GM12878 (cell line): ENCODE measurements at regions not wholly inside any gene's neighbourhood (a gene's known extent, or its start where the extent isn't known, plus 50 kb on each side); places are given as distances from the start of the nearest gene placed in this dataset.

Experiments
- ATAC-seq: fragments of 200-7000 bp; cut with Tn5 transposase; 3 replicates; pipeline ENCODE4 v1.9.1; 2020; ENCODE audit warnings: mild to moderate bottlenecking, moderate library complexity
- BruUV-seq: library from RNA; stranded (reverse); fragments of 400-500 nt; replicated peaks from 2 replicates; lab custom pipeline; 2021; lab: Mats Ljungman, UMichigan
- CTCF ChIA-PET: fragments of 300-600 bp; sonication (Branson Sonifier 250); formaldehyde crosslinking; extraction: SDS; loops from one replicate; lab custom pipeline; 2021; ENCODE audit warnings: inconsistent platforms; lab: Yijun Ruan, JAX
- POLR2A ChIA-PET: fragments of 350-600 bp; formaldehyde crosslinking; extraction: SDS; loops from one replicate; lab custom pipeline; 2021; ENCODE audit warnings: inconsistent platforms; lab: Charles Lee
- RAD21 ChIA-PET: fragments of 300-600 bp; sonication (Branson Sonifier 250); formaldehyde crosslinking; loops from one replicate; lab custom pipeline; 2023; ENCODE audit warnings: antibody characterized with exemption; ENCODE audit not compliant: unreplicated experiment; lab: Charles Lee
- SMC1A ChIA-PET: fragments of 300-600 bp; sonication (Branson Sonifier 250); formaldehyde crosslinking; loops from one replicate; lab custom pipeline; 2023; ENCODE audit not compliant: unreplicated experiment, uncharacterized antibody; lab: Charles Lee
- DNase-seq: peaks from one replicate; pipeline ENCODE4 v3.0.0-alpha.2; 2011; ENCODE audit warnings: low read depth, low spot score
- FAIRE-seq: peaks from 3 replicates; lab custom pipeline; 2011; peaks lifted over from hg19 to GRCh38; lab: Jason Lieb, UNC
- H2AFZ ChIP-seq: 2 replicates; pipeline ENCODE4 v1.6.0; 2011; ENCODE audit warnings: low read depth, low read length, control low read depth; ENCODE audit not compliant: control insufficient read depth
- H3K27ac ChIP-seq: 2 replicates; pipeline ENCODE4 v1.5.1; 2011; ENCODE audit warnings: control low read depth; ENCODE audit not compliant: control insufficient read depth, insufficient read depth
- H3K27me3 ChIP-seq, 2 experiments: replicated peaks in 1 of 2; 2 replicates each; pipeline versions ENCODE4 v1.6.0 to v1.6.1; 2011; ENCODE audit warnings: low read length in 1 of 2; ENCODE audit not compliant: control insufficient read depth in 2 of 2, insufficient read depth in 2 of 2
- H3K36me3 ChIP-seq, 2 experiments: 2 replicates each; pipeline ENCODE4 v1.5.1; 2011; ENCODE audit warnings: low read length in 1 of 2; ENCODE audit not compliant: control insufficient read depth in 2 of 2, insufficient read depth in 2 of 2
- H3K4me1 ChIP-seq: 2 replicates; pipeline ENCODE4 v1.6.1; 2011; ENCODE audit warnings: mild to moderate bottlenecking, low read length, moderate library complexity, mixed read lengths; ENCODE audit not compliant: control insufficient read depth, insufficient read depth
- H3K4me2 ChIP-seq: 2 replicates; pipeline ENCODE4 v1.6.0; 2011; ENCODE audit warnings: control low read depth; ENCODE audit not compliant: control insufficient read depth, insufficient read depth
- H3K4me3 ChIP-seq: fragments of 200-600 bp; sonication (generic); 2 replicates; pipeline ENCODE4 v1.5.1; 2016
- H3K79me2 ChIP-seq: 2 replicates; pipeline ENCODE4 v1.6.0; 2011; ENCODE audit warnings: low read length; ENCODE audit not compliant: control insufficient read depth, insufficient read depth
- H3K9ac ChIP-seq: 2 replicates; pipeline ENCODE4 v1.8.0; 2011; ENCODE audit warnings: low read length, control low read depth, mixed read lengths; ENCODE audit not compliant: control insufficient read depth, insufficient read depth
- H3K9me3 ChIP-seq: replicated peaks from 3 replicates; pipeline ENCODE4 v1.5.1; 2011; ENCODE audit warnings: mild to moderate bottlenecking, low read length; ENCODE audit not compliant: control insufficient read depth, insufficient read depth
- H4K20me1 ChIP-seq: 2 replicates; pipeline ENCODE4 v1.6.0; 2011; ENCODE audit not compliant: control insufficient read depth, insufficient read depth
- CHD1 ChIP-seq: IDR thresholded peaks from 2 replicates; pipeline ENCODE4 v1.6.1; 2012; ENCODE audit warnings: low read depth, low read length, improper control_type of control experiment
- JUNB ChIP-seq: IDR thresholded peaks from 2 replicates; pipeline ENCODE4 v1.6.1; 2016; ENCODE audit warnings: antibody characterized with exemption, mild to moderate bottlenecking
- NFYB ChIP-seq: IDR thresholded peaks from 2 replicates; pipeline ENCODE4 v1.6.1; 2011; ENCODE audit warnings: low read depth, mild to moderate bottlenecking, low read length, improper control_type of control experiment, moderate library complexity; ENCODE audit not compliant: insufficient read depth
- NR2C2 ChIP-seq: IDR thresholded peaks from 2 replicates; pipeline ENCODE4 v1.6.1; 2011; ENCODE audit warnings: borderline replicate concordance, low read depth; ENCODE audit not compliant: control insufficient read depth, insufficient read length
- RAD21 ChIP-seq: IDR thresholded peaks from 2 replicates; pipeline ENCODE4 v1.6.1; 2011; ENCODE audit warnings: mild to moderate bottlenecking, low read depth, low read length, moderate library complexity; ENCODE audit not compliant: insufficient read depth
- RBBP5 ChIP-seq: fragments of 200-600 bp; sonication (generic); conservative IDR thresholded peaks from 2 replicates; pipeline ENCODE4 v1.6.1; 2016
- ZBTB4 ChIP-seq: fragments of 450-650 bp; formaldehyde crosslinking; IDR thresholded peaks from 2 replicates; pipeline ENCODE4 v1.4.0; 2022; ENCODE audit warnings: mild to moderate bottlenecking, moderate library complexity
- WGBS: methylation state at CpG from one replicate; pipeline ENCODE4 v1.1.6; 2016; ENCODE audit warnings: low lambda C conversion rate; ENCODE audit not compliant: insufficient replicate concordance, insufficient coverage; ENCODE audit errors: missing lambda C conversion rate; 5-methylcytosine and 5-hydroxymethylcytosine counted together
- in situ Hi-C: fragments of 300-500 bp; cut with MboI; formaldehyde crosslinking; loops from 9 replicates; pipeline ENCODE4 v1.14.3; 2018; ENCODE audit warnings: mixed read lengths
- intact Hi-C: fragments of 100-400 bp; cut with micrococcal nuclease; formaldehyde crosslinking; loops from one replicate; pipeline ENCODE4 v1.14.2; 2022; ENCODE audit not compliant: unreplicated experiment
- TF ChIP-seq, protein P1 (sequence below): fragments of 150-350 bp; IDR thresholded peaks from 2 replicates; pipeline ENCODE4 v1.6.1; 2016; ENCODE audit warnings: low read depth, low read length
- TF ChIP-seq, protein P2 (sequence below): fragments of 450-650 bp; IDR thresholded peaks from 2 replicates; pipeline ENCODE4 v1.6.1; 2017; ENCODE audit warnings: mild to moderate bottlenecking, moderate library complexity

- no TSS peak for BruUV-seq
- ChIA-PET POLR2A (no interaction called here), SMC1A (no interaction called here), CTCF (no interaction called here), RAD21 (no interaction called here)
- no peak overlapping the region for H2AFZ ChIP-seq
- no peaks in the 10 kb centered on the region for H3K4me1 ChIP-seq
- no peaks in the 10 kb centered on the region for H3K27me3 ChIP-seq
- in situ Hi-C loops, result no loop called here
- no peaks in the 10 kb centered on the region for H3K36me3 ChIP-seq
- TF ChIP-seq ZBTB4 (no peak), CHD1 (no peak), RBBP5 (no peak), NFYB (no peak), JUNB (no peak), RAD21 (no peak), NR2C2 (no peak)
- TF ChIP-seq, protein P1, sequence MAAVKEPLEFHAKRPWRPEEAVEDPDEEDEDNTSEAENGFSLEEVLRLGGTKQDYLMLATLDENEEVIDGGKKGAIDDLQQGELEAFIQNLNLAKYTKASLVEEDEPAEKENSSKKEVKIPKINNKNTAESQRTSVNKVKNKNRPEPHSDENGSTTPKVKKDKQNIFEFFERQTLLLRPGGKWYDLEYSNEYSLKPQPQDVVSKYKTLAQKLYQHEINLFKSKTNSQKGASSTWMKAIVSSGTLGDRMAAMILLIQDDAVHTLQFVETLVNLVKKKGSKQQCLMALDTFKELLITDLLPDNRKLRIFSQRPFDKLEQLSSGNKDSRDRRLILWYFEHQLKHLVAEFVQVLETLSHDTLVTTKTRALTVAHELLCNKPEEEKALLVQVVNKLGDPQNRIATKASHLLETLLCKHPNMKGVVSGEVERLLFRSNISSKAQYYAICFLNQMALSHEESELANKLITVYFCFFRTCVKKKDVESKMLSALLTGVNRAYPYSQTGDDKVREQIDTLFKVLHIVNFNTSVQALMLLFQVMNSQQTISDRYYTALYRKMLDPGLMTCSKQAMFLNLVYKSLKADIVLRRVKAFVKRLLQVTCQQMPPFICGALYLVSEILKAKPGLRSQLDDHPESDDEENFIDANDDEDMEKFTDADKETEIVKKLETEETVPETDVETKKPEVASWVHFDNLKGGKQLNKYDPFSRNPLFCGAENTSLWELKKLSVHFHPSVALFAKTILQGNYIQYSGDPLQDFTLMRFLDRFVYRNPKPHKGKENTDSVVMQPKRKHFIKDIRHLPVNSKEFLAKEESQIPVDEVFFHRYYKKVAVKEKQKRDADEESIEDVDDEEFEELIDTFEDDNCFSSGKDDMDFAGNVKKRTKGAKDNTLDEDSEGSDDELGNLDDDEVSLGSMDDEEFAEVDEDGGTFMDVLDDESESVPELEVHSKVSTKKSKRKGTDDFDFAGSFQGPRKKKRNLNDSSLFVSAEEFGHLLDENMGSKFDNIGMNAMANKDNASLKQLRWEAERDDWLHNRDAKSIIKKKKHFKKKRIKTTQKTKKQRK, result no peak
- TF ChIP-seq, protein P2, sequence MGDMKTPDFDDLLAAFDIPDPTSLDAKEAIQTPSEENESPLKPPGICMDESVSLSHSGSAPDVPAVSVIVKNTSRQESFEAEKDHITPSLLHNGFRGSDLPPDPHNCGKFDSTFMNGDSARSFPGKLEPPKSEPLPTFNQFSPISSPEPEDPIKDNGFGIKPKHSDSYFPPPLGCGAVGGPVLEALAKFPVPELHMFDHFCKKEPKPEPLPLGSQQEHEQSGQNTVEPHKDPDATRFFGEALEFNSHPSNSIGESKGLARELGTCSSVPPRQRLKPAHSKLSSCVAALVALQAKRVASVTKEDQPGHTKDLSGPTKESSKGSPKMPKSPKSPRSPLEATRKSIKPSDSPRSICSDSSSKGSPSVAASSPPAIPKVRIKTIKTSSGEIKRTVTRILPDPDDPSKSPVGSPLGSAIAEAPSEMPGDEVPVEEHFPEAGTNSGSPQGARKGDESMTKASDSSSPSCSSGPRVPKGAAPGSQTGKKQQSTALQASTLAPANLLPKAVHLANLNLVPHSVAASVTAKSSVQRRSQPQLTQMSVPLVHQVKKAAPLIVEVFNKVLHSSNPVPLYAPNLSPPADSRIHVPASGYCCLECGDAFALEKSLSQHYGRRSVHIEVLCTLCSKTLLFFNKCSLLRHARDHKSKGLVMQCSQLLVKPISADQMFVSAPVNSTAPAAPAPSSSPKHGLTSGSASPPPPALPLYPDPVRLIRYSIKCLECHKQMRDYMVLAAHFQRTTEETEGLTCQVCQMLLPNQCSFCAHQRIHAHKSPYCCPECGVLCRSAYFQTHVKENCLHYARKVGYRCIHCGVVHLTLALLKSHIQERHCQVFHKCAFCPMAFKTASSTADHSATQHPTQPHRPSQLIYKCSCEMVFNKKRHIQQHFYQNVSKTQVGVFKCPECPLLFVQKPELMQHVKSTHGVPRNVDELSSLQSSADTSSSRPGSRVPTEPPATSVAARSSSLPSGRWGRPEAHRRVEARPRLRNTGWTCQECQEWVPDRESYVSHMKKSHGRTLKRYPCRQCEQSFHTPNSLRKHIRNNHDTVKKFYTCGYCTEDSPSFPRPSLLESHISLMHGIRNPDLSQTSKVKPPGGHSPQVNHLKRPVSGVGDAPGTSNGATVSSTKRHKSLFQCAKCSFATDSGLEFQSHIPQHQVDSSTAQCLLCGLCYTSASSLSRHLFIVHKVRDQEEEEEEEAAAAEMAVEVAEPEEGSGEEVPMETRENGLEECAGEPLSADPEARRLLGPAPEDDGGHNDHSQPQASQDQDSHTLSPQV, result no peak
- FAIRE-seq, result no peak
- no peak overlapping the region for H3K9ac ChIP-seq
- H3K4me3 ChIP-seq, result no peak overlapping the region
- DNase-seq, result no peak
- WGBS, result 50% methylated on average over 2 of the region's 2 CpGs
- H3K79me2 ChIP-seq, result no peaks in the 10 kb centered on the region
- no peaks in the 10 kb centered on the region for H3K9me3 ChIP-seq
- no peaks in the 10 kb centered on the region for H4K20me1 ChIP-seq
- intact Hi-C loops, result no loop called here
- no peak for ATAC-seq
- H3K27ac ChIP-seq, result no peak overlapping the region
- H3K4me2 ChIP-seq, result no peak overlapping the region
Observed at GRCh38 chr5:38777111-38777510, 68.7 kb upstream of the OSMR start.
